Keratinocyte (primary cell): ENCODE measurements at regions not wholly inside any gene's neighbourhood (a gene's known extent, or its start where the extent isn't known, plus 50 kb on each side); places are given as distances from the start of the nearest gene placed in this dataset.

Source experiments
- EZH2 ChIP-seq: IDR thresholded peaks from one replicate; pipeline ENCODE4 v1.6.1; 2012; ENCODE audit warnings: inconsistent platforms, mild to moderate bottlenecking, low read length, moderate library complexity
- TF ChIP-seq, protein P1 (sequence below), 3 experiments: IDR thresholded peaks in 1 of 3; conservative IDR thresholded peaks in 1 of 3; optimal IDR thresholded peaks in 1 of 3; 2 replicates in 2 of 3; 3 replicates in 1 of 3; pipeline versions ENCODE3 to v1.5.1; 2011; ENCODE audit warnings: low read length in 3 of 3, mild to moderate bottlenecking in 3 of 3, moderate library complexity in 2 of 3, control low read depth in 1 of 3, inconsistent platforms in 1 of 3; ENCODE audit not compliant: insufficient read depth in 2 of 3; ENCODE audit errors: extremely low read depth in 1 of 3

DNA sequence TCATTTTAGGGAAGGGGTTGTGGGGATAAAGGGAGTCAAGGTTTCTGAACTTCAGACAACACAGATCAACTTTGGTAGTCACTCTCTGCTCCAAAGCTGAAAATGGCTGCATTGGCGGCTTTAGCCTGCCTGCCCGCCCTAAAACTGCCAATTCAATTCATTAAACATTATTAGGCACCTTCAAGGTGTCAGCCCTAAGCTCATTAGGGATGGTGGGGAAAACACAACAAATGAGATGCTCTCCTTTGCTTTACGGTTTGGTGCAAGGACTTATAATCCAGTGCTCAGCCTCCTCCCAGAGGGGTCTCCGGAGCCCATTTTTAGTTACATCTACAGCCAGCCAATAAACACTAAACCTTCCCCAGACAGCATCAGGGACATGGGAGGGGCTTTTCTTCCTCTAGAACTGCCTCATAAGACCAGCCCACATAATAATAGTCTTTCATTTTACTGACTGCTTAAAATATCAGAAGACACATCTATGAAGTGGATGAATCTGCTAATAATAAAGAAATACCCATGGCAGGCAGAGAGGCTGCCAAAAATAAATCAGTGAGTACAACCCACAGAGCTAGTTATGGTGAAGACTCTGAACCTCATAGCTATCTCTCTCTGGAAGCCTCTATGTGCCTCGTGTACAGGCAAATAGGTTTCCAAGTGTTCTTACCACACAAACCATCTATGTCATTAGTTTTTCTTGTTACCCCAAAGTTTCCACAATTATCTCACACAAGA lies 102.8 kb upstream of the NCAM1 start:
- TF ChIP-seq, protein P1, sequence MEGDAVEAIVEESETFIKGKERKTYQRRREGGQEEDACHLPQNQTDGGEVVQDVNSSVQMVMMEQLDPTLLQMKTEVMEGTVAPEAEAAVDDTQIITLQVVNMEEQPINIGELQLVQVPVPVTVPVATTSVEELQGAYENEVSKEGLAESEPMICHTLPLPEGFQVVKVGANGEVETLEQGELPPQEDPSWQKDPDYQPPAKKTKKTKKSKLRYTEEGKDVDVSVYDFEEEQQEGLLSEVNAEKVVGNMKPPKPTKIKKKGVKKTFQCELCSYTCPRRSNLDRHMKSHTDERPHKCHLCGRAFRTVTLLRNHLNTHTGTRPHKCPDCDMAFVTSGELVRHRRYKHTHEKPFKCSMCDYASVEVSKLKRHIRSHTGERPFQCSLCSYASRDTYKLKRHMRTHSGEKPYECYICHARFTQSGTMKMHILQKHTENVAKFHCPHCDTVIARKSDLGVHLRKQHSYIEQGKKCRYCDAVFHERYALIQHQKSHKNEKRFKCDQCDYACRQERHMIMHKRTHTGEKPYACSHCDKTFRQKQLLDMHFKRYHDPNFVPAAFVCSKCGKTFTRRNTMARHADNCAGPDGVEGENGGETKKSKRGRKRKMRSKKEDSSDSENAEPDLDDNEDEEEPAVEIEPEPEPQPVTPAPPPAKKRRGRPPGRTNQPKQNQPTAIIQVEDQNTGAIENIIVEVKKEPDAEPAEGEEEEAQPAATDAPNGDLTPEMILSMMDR (optimal IDR thresholded peaks at IDR 0.05 in 1 of 3, IDR thresholded peaks at IDR 0.05 in 1 of 3, conservative IDR thresholded peaks at IDR 0.05 in 1 of 3; ENCODE audit: extremely low read depth in 1 of 3, insufficient read depth in 2 of 3, low read length in 3 of 3), result no peak
- no peak for TF ChIP-seq EZH2
